Lower lobe of right lung (tissue), 2 donors: ENCODE measurements at regions not wholly inside any gene's neighbourhood (a gene's known extent, or its start where the extent isn't known, plus 50 kb on each side); places are given as distances from the start of the nearest gene placed in this dataset.

ENCODE experiments used
- ATAC-seq, 2 donors: fragments of 200-7000 bp; cut with Tn5 transposase; one replicate each; pipeline ENCODE4 v1.9.1; 2020 to 2022; ENCODE audit warnings: mild to moderate bottlenecking in 2 of 2, moderate library complexity in 2 of 2
- DNase-seq: peaks from one replicate; pipeline ENCODE4 v3.0.0-alpha.2; 2020
- H3K27ac ChIP-seq: fragments of 200-600 bp; one replicate; pipeline ENCODE4 v1.8.0; 2022
- H3K27me3 ChIP-seq: fragments of 200-600 bp; one replicate; pipeline ENCODE4 v1.8.0; 2022; ENCODE audit warnings: low read depth
- H3K36me3 ChIP-seq: fragments of 200-600 bp; one replicate; pipeline ENCODE4 v1.8.0; 2022; ENCODE audit warnings: mild to moderate bottlenecking
- H3K4me1 ChIP-seq: fragments of 200-600 bp; one replicate; pipeline ENCODE4 v1.8.0; 2022
- H3K4me3 ChIP-seq: fragments of 200-600 bp; one replicate; pipeline ENCODE4 v1.8.0; 2022; ENCODE audit warnings: mild to moderate bottlenecking
- H3K9me3 ChIP-seq: fragments of 200-600 bp; one replicate; pipeline ENCODE4 v1.8.0; 2022
- intact Hi-C: fragments of 100-400 bp; cut with DNase I; formaldehyde crosslinking; loops from one replicate; pipeline ENCODE4 v1.11.0; 2022
- TF ChIP-seq, protein P1 (sequence below): fragments of 200-600 bp; IDR thresholded peaks from one replicate; pipeline ENCODE4 v1.8.0; 2022; ENCODE audit warnings: antibody characterized with exemption, mild to moderate bottlenecking
- donor health status: DM: no; HTN: yes; CAD: no; lungs with severe emphysema.

DNA sequence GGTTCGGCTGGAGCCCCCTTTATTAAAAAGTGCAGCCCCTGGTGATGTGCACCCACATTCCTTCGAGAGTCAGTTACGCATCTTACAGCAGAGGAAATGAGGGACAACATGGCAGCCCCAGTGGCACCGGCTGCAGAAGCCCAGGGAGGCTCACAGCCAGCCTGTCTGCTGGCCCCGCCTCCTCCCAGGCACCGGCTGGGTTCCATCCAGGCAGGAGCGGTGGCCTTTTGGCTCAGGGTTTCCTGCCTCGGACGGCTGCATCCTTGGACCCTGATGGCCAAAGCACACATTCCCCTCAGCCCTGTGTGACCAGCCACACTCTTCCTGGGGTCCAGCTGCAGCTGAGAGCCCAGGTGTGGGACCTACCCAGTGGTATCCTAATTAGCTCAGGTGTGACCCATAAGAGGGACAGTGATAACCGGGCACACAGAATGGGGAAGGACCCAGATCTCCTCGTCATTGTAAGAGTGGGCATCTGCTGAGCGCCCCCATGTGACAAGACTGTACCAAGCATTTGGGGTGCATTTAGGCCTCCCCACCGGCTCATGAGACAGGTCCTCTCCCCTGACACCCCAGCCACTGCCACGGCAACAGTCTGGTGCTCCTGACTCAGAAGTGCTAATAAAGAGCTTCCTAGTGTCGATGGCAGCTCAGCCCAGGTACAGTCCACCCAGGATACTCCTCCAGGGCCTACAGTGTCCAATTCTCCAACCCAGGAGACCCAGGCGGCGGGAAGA, 63.3 kb upstream of the CHST15 start:
- ATAC-seq, result no peak
- Histone ChIP-seq H3K4me1 (peaks cover 40% of the 10 kb centered on the region), H3K27ac (peak overlapping the region; percentile 58), H3K27me3 (peaks cover 3% of the 10 kb centered on the region), H3K36me3 (no peaks in the 10 kb centered on the region), H3K4me3 (no peak overlapping the region), H3K9me3 (no peaks in the 10 kb centered on the region)
- intact Hi-C loops, result no loop called here
- no peak for DNase-seq
- TF ChIP-seq, protein P1, sequence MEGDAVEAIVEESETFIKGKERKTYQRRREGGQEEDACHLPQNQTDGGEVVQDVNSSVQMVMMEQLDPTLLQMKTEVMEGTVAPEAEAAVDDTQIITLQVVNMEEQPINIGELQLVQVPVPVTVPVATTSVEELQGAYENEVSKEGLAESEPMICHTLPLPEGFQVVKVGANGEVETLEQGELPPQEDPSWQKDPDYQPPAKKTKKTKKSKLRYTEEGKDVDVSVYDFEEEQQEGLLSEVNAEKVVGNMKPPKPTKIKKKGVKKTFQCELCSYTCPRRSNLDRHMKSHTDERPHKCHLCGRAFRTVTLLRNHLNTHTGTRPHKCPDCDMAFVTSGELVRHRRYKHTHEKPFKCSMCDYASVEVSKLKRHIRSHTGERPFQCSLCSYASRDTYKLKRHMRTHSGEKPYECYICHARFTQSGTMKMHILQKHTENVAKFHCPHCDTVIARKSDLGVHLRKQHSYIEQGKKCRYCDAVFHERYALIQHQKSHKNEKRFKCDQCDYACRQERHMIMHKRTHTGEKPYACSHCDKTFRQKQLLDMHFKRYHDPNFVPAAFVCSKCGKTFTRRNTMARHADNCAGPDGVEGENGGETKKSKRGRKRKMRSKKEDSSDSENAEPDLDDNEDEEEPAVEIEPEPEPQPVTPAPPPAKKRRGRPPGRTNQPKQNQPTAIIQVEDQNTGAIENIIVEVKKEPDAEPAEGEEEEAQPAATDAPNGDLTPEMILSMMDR, result no peak

DNA sequence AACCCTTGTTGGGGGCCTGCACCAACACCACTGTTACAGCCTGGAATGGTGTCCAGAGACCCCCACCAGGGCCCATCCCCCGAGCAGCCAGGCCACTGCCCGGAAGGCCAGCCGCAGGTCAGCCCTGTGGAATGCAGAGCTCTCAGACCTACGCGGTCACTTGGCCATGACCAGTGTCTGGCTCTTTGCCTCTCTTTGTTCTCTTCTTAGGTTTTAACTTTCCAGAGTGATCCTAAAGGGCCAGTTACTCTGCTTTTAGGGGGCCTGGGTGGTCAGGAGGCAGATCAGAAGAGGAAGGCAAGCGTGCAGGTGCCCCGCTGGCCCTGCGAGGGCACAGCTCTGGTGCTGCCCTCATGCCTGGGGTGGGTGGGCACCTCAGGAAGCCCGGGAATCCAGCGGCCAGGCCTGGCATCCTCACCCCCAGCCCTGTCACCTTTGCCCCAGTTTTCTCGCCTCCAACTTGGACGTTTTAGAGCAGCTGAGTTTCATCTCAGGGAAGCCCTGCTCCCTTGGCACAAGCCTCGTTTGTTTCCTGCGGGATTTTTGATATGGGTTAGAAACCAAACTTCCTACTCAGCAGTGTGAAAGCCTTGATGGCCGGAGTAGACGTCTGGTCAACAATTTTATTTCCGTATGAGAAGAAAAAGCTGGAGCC, 62.5 kb upstream of the CHST15 start:
- no peak overlapping the region for H3K4me3 ChIP-seq
- TF ChIP-seq, protein P1, result no peak
- no peak for DNase-seq
- peaks cover 3% of the 10 kb centered on the region for H3K27me3 ChIP-seq
- H3K9me3 ChIP-seq, result no peaks in the 10 kb centered on the region
- peaks cover 40% of the 10 kb centered on the region for H3K4me1 ChIP-seq
- intact Hi-C loops, result no loop called here
- H3K36me3 ChIP-seq, result no peaks in the 10 kb centered on the region
- H3K27ac ChIP-seq, result peak overlapping the region; percentile 58
- ATAC-seq, result no peak

DNA sequence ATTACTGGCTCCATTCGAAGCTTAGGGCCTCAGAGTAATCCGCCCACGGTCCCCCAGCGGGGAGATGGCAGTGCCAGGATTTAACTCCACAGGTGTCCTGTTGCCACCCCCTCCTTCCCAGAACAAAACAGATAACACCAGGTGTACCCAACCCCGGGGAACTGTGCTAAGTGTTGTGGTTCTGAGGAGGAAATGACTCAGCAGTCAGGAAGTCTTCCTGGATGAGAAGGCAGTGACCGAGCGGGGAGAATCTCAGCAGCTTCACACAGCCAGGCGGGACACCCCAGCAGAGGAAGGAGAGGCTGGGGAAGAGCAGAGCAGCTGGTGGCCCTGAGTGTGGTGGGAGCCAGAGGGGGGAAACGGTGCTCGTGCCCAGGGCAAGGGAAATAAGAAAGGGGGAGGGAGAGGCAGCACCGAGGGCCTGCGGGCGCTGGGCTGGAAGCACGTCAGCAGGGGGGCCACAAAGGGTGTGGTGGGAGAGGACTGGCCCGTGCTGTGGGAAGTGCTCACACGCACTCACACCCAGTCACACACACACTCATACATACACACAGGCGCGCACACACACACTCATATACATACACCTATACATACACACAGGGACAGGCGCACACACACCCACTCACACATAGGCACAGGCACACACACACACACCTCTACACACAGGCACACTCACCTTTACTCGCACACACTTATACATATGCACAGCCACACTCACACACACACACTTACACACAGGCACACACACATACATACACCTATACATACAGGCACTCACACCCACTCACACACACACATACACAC, 59.8 kb upstream of the CHST15 start:
- Histone ChIP-seq H3K9me3 (no peaks in the 10 kb centered on the region), H3K4me3 (peak overlapping the region; percentile 8), H3K27me3 (no peaks in the 10 kb centered on the region), H3K36me3 (no peaks in the 10 kb centered on the region), H3K4me1 (peaks cover 40% of the 10 kb centered on the region), H3K27ac (peak overlapping the region; percentile 71)
- DNase-seq (peak; percentile 58), ATAC-seq (peak; percentile 71 to 72)
- intact Hi-C loops, result no loop called here
- TF ChIP-seq, protein P1, result no peak

DNA sequence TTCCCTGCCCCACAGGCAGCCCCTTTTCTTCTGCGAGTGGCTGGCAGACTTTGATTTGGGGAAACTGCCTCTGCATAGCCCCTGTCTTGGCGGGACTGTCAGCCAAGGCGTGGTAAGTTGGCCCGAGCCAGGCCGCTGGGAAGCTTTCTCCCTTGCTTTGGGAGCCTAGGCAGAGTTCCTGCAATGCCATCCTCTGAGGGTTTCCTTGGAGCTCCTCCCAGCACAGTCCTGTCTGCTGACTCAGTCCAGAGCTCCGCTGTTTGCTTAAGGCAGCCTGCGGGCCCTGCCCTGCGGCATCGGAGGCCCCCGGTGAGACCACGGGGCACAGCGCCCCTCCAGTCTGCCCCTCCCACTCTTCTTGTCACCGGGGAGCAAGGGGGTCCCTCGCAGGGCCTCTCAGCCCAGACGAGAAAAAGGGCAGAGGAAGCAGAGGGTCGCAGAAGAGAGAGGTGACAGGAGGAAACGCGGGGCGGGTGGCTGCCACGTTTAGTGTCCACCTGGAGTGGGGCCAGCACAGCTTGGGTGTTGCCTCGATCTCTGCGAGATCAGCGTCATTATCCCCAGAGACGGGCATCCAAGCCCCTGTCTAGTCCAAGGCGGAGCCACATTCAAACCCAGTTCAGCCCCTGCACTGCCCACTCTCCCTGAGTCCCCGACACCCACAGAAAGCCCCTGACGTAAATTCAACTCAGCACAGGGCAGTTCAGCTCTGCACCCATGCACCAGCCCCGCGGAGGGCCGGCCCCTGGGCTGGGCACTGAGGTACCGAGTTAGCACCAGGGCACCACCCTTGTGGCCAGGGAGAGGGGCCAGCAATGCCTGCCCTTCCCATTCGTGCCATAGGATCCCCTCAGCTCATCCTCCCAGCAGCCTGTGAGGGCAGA, 59.0 kb upstream of the CHST15 start:
- TF ChIP-seq, protein P1, result no peak
- peak overlapping the region; percentile 71 for H3K27ac ChIP-seq
- H3K36me3 ChIP-seq, result no peaks in the 10 kb centered on the region
- intact Hi-C loops, result no loop called here
- H3K4me3 ChIP-seq, result no peak overlapping the region
- DNase-seq (peak; percentile 57), ATAC-seq (peak; percentile 63 to 77)
- no peaks in the 10 kb centered on the region for H3K9me3 ChIP-seq
- peaks cover 37% of the 10 kb centered on the region for H3K4me1 ChIP-seq
- H3K27me3 ChIP-seq, result no peaks in the 10 kb centered on the region
